HepG2 (cell line): ENCODE measurements at regions not wholly inside any gene's neighbourhood (a gene's known extent, or its start where the extent isn't known, plus 50 kb on each side); places are given as distances from the start of the nearest gene placed in this dataset.

Experiments
- ADNP ChIP-seq: sonication (generic); formaldehyde crosslinking; IDR thresholded peaks from 2 replicates; pipeline ENCODE4 v1.4.0; 2020; ENCODE audit warnings: missing genetic modification reagents
- CBX1 ChIP-seq: IDR thresholded peaks from one replicate; pipeline ENCODE4 v1.6.1; 2016; ENCODE audit warnings: antibody characterized with exemption, low read depth
- DRAP1 ChIP-seq: IDR thresholded peaks from 2 replicates; pipeline ENCODE4 v1.6.1; 2016; ENCODE audit warnings: missing genetic modification reagents, missing compliant biosample characterization
- FOXA3 ChIP-seq: IDR thresholded peaks from 2 replicates; pipeline ENCODE4 v1.6.1; 2016; ENCODE audit warnings: missing genetic modification reagents, missing compliant biosample characterization
- FOXP4 ChIP-seq: sonication (generic); formaldehyde crosslinking; IDR thresholded peaks from 2 replicates; pipeline ENCODE4 v1.4.0; 2020; ENCODE audit warnings: missing genetic modification reagents
- GATA4 ChIP-seq: sonication (generic); IDR thresholded peaks from 2 replicates; pipeline ENCODE4 v1.6.1; 2016; ENCODE audit warnings: antibody characterized with exemption, low read depth, borderline replicate concordance
- GATAD2A ChIP-seq: IDR thresholded peaks from 2 replicates; pipeline ENCODE4 v1.6.1; 2016
- HHEX ChIP-seq: IDR thresholded peaks from 2 replicates; pipeline ENCODE4 v1.6.1; 2016; ENCODE audit warnings: control low read depth
- HNF1A ChIP-seq, 2 experiments: sonication (generic) in 1 of 2; formaldehyde crosslinking in 1 of 2; IDR thresholded peaks; 2 replicates each; pipeline versions ENCODE4 v1.4.0 to v1.6.1; 2016 to 2020; ENCODE audit warnings: borderline replicate concordance in 1 of 2, low read depth in 1 of 2, mild to moderate bottlenecking in 1 of 2, missing genetic modification reagents in 1 of 2
- MEF2D ChIP-seq: sonication (generic); formaldehyde crosslinking; IDR thresholded peaks from 2 replicates; pipeline ENCODE4 v1.5.1; 2020; ENCODE audit warnings: mild to moderate bottlenecking, missing genetic modification reagents
- NCOR1 ChIP-seq: fragments of 200-600 bp; sonication (generic); IDR thresholded peaks from 2 replicates; pipeline ENCODE4 v1.7.0; 2017; ENCODE audit warnings: antibody characterized with exemption, low read length, borderline replicate concordance
- POLR2G ChIP-seq: fragments of 200-400 bp; formaldehyde crosslinking; IDR thresholded peaks from 2 replicates; pipeline ENCODE4 v1.6.1; 2018; ENCODE audit warnings: mild to moderate bottlenecking, low read depth, low read length, moderate library complexity
- PPARG ChIP-seq: conservative IDR thresholded peaks from 2 replicates; pipeline ENCODE4 v1.6.1; 2016; ENCODE audit warnings: missing biosample characterization, missing genetic modification reagents
- RCOR2 ChIP-seq: IDR thresholded peaks from 2 replicates; pipeline ENCODE4 v1.6.1; 2016; ENCODE audit warnings: missing biosample characterization, missing genetic modification reagents
- SALL1 ChIP-seq: sonication (generic); formaldehyde crosslinking; IDR thresholded peaks from 2 replicates; pipeline ENCODE4 v1.8.0; 2022; ENCODE audit warnings: mild to moderate bottlenecking, missing genetic modification reagents
- SMAD3 ChIP-seq: sonication (generic); formaldehyde crosslinking; IDR thresholded peaks from 2 replicates; pipeline ENCODE4 v1.4.0; 2020; ENCODE audit warnings: missing genetic modification reagents
- TEAD3 ChIP-seq: optimal IDR thresholded peaks from 2 replicates; pipeline ENCODE3; 2016; ENCODE audit warnings: borderline replicate concordance
- THRA ChIP-seq: sonication (generic); formaldehyde crosslinking; IDR thresholded peaks from 2 replicates; pipeline ENCODE4 v1.4.0; 2020; ENCODE audit warnings: missing genetic modification reagents, borderline replicate concordance
- ZBTB20 ChIP-seq: sonication (generic); formaldehyde crosslinking; IDR thresholded peaks from 2 replicates; pipeline ENCODE4 v1.8.1; 2023; ENCODE audit warnings: missing genetic modification reagents, low read depth, mild to moderate bottlenecking, borderline replicate concordance
- ZBTB7B ChIP-seq: sonication (generic); formaldehyde crosslinking; IDR thresholded peaks from 2 replicates; pipeline ENCODE4 v1.4.0; 2020; ENCODE audit warnings: missing genetic modification reagents
- ZMYM4 ChIP-seq: sonication (generic); formaldehyde crosslinking; IDR thresholded peaks from 2 replicates; pipeline ENCODE4 v1.8.1; 2023; ENCODE audit warnings: mild to moderate bottlenecking, missing genetic modification reagents
- ZNF205 ChIP-seq: IDR thresholded peaks from 2 replicates; pipeline ENCODE4 v1.6.1; 2018; ENCODE audit warnings: missing biosample characterization, missing genetic modification reagents
- ZNF644 ChIP-seq: IDR thresholded peaks from 2 replicates; pipeline ENCODE4 v1.6.1; 2016; ENCODE audit warnings: low read depth
- ZNF790 ChIP-seq: sonication (generic); formaldehyde crosslinking; IDR thresholded peaks from 2 replicates; pipeline ENCODE4 v1.8.0; 2022; ENCODE audit warnings: missing genetic modification reagents, mild to moderate bottlenecking, borderline replicate concordance

- TF ChIP-seq FOXP4 (CRISPR knock-in tag) (peak; percentile 96), NCOR1 (0 out of 2 replicates have a peak, but pooled peaks have one; percentile 29), DRAP1 (CRISPR knock-in tag) (peak; percentile 47; the same call in 1 of the 2 replicates), HHEX (CRISPR knock-in tag) (no peak), ZNF790 (CRISPR knock-in tag) (0 out of 2 replicates have a peak, but pooled peaks have one; percentile 25), PPARG (CRISPR knock-in tag) (peak; percentile 67; the same call in 1 of the 2 replicates), THRA (CRISPR knock-in tag) (peak; percentile 52; the same call in 1 of the 2 replicates), FOXA3 (CRISPR knock-in tag) (peak; percentile 81), ZNF205 (CRISPR knock-in tag) (0 out of 2 replicates have a peak, but pooled peaks have one; percentile 51), GATA4 (peak; percentile 75; the same call in 1 of the 2 replicates), ZMYM4 (peak; percentile 56), TEAD3 (peak; percentile 65), ZNF644 (CRISPR knock-in tag) (0 out of 2 replicates have a peak, but pooled peaks have one; percentile 20), GATAD2A (CRISPR knock-in tag) (peak; percentile 81), SALL1 (CRISPR knock-in tag) (peak; percentile 78), RCOR2 (CRISPR knock-in tag) (peak; percentile 45), CBX1 (no peak), SMAD3 (CRISPR knock-in tag) (0 out of 2 replicates have a peak, but pooled peaks have one; percentile 21), ZBTB20 (CRISPR knock-in tag) (peak; percentile 70; the same call in 1 of the 2 replicates), ADNP (CRISPR knock-in tag) (no peak), POLR2G (peak; percentile 44; the same call in 1 of the 2 replicates), HNF1A (IDR thresholded peaks at IDR 0.05; ENCODE audit: low read depth) (peak; percentile 33; the same call in 1 of the 2 replicates), HNF1A (CRISPR knock-in tag; IDR thresholded peaks at IDR 0.05; ENCODE audit: borderline replicate concordance) (peak; percentile 68; the same call in 1 of the 2 replicates), ZBTB7B (0 out of 2 replicates have a peak, but pooled peaks have one; percentile 40), MEF2D (peak; percentile 60; the same call in 1 of the 2 replicates)
These were observed 224.8 kb downstream of the ENC1 start (continued) for GRCh38 chr5:74415695-74416102.
